ENCODE measurements at regions not wholly inside any gene's neighbourhood (a gene's known extent, or its start where the extent isn't known, plus 50 kb on each side); places are given as distances from the start of the nearest gene placed in this dataset.

DNA sequence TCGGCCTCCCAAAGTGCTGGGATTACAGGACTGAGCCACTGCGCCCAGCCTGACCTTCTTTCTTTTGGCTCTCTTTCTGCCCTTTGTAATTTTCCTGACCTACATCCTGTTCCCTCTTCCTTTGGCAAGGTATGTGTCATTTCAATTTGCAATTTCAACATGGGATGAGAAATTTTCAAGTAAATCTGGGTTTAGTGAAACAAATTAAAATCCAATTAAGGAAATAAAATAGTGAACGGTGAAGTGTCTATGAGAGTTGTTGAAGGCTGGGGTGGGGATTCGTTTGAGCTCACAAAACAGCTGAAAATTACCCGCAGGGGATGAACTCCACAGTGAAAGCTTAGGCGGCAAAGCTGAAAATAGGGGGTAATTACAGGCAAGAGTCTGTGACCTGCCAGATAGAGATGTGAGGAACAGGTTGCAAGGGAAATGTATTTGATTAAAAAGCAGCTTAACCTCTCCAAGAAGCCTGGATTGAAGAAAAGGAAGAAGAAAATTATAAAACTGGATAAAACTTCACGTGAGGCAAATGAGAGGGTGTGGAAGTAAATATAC is 277.7 kb downstream of the UTP18 start:
- Histone ChIP-seq H3K27me3 (no peaks in the 10 kb centered on the region), H3K27ac (replicated peaks in 1 of 4) (no peak overlapping the region), H3K4me1 (no peaks in the 10 kb centered on the region), H3K4me3 (no peak overlapping the region), H3K9me3 (no peaks in the 10 kb centered on the region), H3K36me3 (no peaks in the 10 kb centered on the region)
- DNase-seq (ENCODE audit: extremely low spot score): no peak
- 80% methylated on average over 7 of the region's 7 CpGs for WGBS
- TF ChIP-seq CTCF (IDR thresholded peaks at IDR 0.05): no peak
- intact Hi-C loops (cut with DNase I): loop anchor here (5.0 kb wide), 1 partner anchor 241 kb away; no protein-coding TSS in a partner anchor

GRCh38 chr17:51540151-51540550 is 279.8 kb downstream of the UTP18 start:
- no peak overlapping the region for H3K4me3 ChIP-seq
- H3K27ac ChIP-seq (replicated peaks in 1 of 4): no peak overlapping the region
- no peaks in the 10 kb centered on the region for H3K27me3 ChIP-seq
- no peak for TF ChIP-seq POLR2A (IDR thresholded peaks at IDR 0.05; ENCODE audit: low read depth)
- TF ChIP-seq EP300 (IDR thresholded peaks at IDR 0.05): no peak
- no peak for TF ChIP-seq POLR2AphosphoS5 (IDR thresholded peaks at IDR 0.05)
- TF ChIP-seq CTCF (IDR thresholded peaks at IDR 0.05): no peak
- DNase-seq (ENCODE audit: extremely low spot score): no peak
- no peaks in the 10 kb centered on the region for H3K9me3 ChIP-seq
- H3K4me1 ChIP-seq: no peaks in the 10 kb centered on the region
- intact Hi-C loops (cut with DNase I): no loop called here
- WGBS: 98% methylated on average over 6 of the region's 6 CpGs
- no peaks in the 10 kb centered on the region for H3K36me3 ChIP-seq

DNA sequence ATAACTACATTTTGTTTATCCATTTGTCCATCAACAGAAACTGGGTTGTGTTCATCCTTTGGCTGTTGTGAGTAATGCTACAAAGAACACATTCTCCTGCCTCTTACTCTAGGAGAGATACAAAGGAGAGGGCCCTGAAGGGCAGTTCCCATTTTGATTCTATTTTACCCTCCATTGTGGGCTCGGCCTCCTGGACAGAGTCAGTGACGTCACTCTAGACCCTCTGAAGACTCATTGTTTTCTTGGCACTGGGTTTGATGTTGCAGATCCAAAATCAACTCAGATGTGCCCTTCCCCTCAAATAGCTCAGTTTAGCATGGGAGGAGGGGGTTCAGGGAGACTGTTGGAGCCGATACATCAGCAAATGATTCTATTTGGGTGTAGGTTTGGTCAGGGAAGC is 280.9 kb downstream of the UTP18 start:
- TF ChIP-seq EP300 (IDR thresholded peaks at IDR 0.05) (no peak), POLR2AphosphoS5 (IDR thresholded peaks at IDR 0.05) (no peak), CTCF (IDR thresholded peaks at IDR 0.05) (no peak), POLR2A (IDR thresholded peaks at IDR 0.05; ENCODE audit: low read depth) (no peak)
- no peaks in the 10 kb centered on the region for H3K9me3 ChIP-seq
- H3K4me1 ChIP-seq: no peaks in the 10 kb centered on the region
- H3K4me3 ChIP-seq: no peak overlapping the region
- no peak overlapping the region for H3K27ac ChIP-seq (replicated peaks in 1 of 4)
- 86% methylated on average over 3 of the region's 3 CpGs for WGBS
- H3K36me3 ChIP-seq: no peaks in the 10 kb centered on the region
- intact Hi-C loops (cut with DNase I): no loop called here
- no peaks in the 10 kb centered on the region for H3K27me3 ChIP-seq
- DNase-seq (ENCODE audit: extremely low spot score): no peak

GRCh38 chr17:51546114-51546513 is 285.8 kb downstream of the UTP18 start:
- no peaks in the 10 kb centered on the region for H3K9me3 ChIP-seq
- DNase-seq (ENCODE audit: extremely low spot score): no peak
- intact Hi-C loops (cut with DNase I): no loop called here
- TF ChIP-seq EP300 (IDR thresholded peaks at IDR 0.05): no peak
- TF ChIP-seq POLR2AphosphoS5 (IDR thresholded peaks at IDR 0.05): no peak
- TF ChIP-seq CTCF (IDR thresholded peaks at IDR 0.05): no peak
- TF ChIP-seq POLR2A (IDR thresholded peaks at IDR 0.05; ENCODE audit: low read depth): no peak
- WGBS: 59% methylated on average over 2 of the region's 2 CpGs
- no peaks in the 10 kb centered on the region for H3K27me3 ChIP-seq
- H3K27ac ChIP-seq (replicated peaks in 1 of 4): no peak overlapping the region
- H3K4me3 ChIP-seq: no peak overlapping the region
- H3K36me3 ChIP-seq: no peaks in the 10 kb centered on the region
- no peaks in the 10 kb centered on the region for H3K4me1 ChIP-seq

DNA sequence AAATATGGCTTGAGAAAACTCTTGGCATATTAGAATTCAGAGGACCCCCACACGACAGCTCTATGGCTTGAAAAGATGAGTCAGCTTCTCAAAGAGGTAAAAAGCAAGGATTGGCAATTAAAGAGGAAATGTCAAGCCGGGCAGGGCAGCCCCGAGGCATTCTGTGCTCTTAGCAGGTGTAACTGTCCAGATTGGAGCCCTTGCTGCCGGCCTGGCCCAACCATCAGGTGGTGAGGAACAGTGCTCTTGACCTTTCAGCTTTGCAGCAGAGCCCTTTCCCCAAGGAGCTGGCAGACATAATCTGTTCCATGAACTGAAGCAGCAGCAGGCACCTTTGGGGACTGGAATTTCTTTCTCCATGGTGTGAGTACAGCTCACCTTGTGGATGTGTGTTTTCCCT is 287.8 kb downstream of the UTP18 start:
- no peak overlapping the region for H3K27ac ChIP-seq (replicated peaks in 1 of 4)
- no peak overlapping the region for H3K4me3 ChIP-seq
- intact Hi-C loops (cut with DNase I): no loop called here
- no peaks in the 10 kb centered on the region for H3K36me3 ChIP-seq
- DNase-seq (ENCODE audit: extremely low spot score): no peak
- H3K9me3 ChIP-seq: no peaks in the 10 kb centered on the region
- no peaks in the 10 kb centered on the region for H3K4me1 ChIP-seq
- 71% methylated on average over 4 of the region's 4 CpGs for WGBS
- TF ChIP-seq POLR2AphosphoS5 (IDR thresholded peaks at IDR 0.05) (no peak), POLR2A (IDR thresholded peaks at IDR 0.05; ENCODE audit: low read depth) (no peak), EP300 (IDR thresholded peaks at IDR 0.05) (no peak), CTCF (IDR thresholded peaks at IDR 0.05) (no peak)
- no peaks in the 10 kb centered on the region for H3K27me3 ChIP-seq

All from esophagus muscularis mucosa (tissue), 4 donors.